K562 (cell line): ENCODE measurements at regions not wholly inside any gene's neighbourhood (a gene's known extent, or its start where the extent isn't known, plus 50 kb on each side); places are given as distances from the start of the nearest gene placed in this dataset.
"Not testable (repeated sequence)": the region's sequence is repeated elsewhere in the genome, so short reads cannot be mapped to it uniquely, and the experiment has no call there.

Experiments
- ATAC-seq: fragments of 200-7000 bp; cut with Tn5 transposase; 3 replicates; pipeline ENCODE4 v1.9.1; 2020; ENCODE audit warnings: moderate library complexity
- BruUV-seq: library from RNA; stranded (reverse); fragments of 400-500 nt; replicated peaks from 2 replicates; lab custom pipeline; 2021; lab: Mats Ljungman, UMichigan
- CTCF ChIA-PET: fragments of 300-600 bp; formaldehyde crosslinking; extraction: SDS; loops from one replicate; lab custom pipeline; 2021; ENCODE audit warnings: low intra/inter-chr PET ratio; lab: Yijun Ruan, JAX
- POLR2A ChIA-PET: fragments of 300-600, 350-650 bp; sonication (Branson Sonifier 250); formaldehyde crosslinking; extraction: SDS; loops from one replicate; lab custom pipeline; 2021; ENCODE audit warnings: antibody characterized with exemption, inconsistent platforms; lab: Yijun Ruan, JAX
- DNase-seq, 4 experiments: peaks; one replicate each; pipeline versions ENCODE4 v3.0.0 to v3.0.0-alpha.2; 2011 to 2018; ENCODE audit warnings: low spot score in 3 of 4, mixed read lengths in 3 of 4; ENCODE audit errors: extremely low read depth in 1 of 4
- FAIRE-seq: peaks from 2 replicates; lab custom pipeline; 2011; peaks lifted over from hg19 to GRCh38; lab: Jason Lieb, UNC
- H2AFZ ChIP-seq: 2 replicates; pipeline ENCODE4 v1.6.0; 2011; ENCODE audit warnings: low read depth, low read length, control low read depth, inconsistent platforms
- H3K27ac ChIP-seq: fragments of 200-600 bp; 3 replicates; pipeline ENCODE4 v1.8.0; 2011; ENCODE audit warnings: low read depth, mild to moderate bottlenecking, control low read depth, inconsistent platforms, low read length, moderate library complexity, mixed read lengths; ENCODE audit errors: extremely low read depth
- H3K27me3 ChIP-seq, 2 experiments: fragments of 300-600 bp in 1 of 2; 2 replicates in 1 of 2; 3 replicates in 1 of 2; pipeline versions ENCODE4 v1.6.0 to v1.8.0; 2011; ENCODE audit warnings: inconsistent platforms in 2 of 2, low read length in 2 of 2, mild to moderate bottlenecking in 1 of 2, mixed read lengths in 1 of 2, moderate library complexity in 1 of 2; ENCODE audit not compliant: control insufficient read depth in 2 of 2, insufficient read depth in 2 of 2
- H3K36me3 ChIP-seq: fragments of 300-600 bp; 3 replicates; pipeline ENCODE4 v1.8.0; 2011; ENCODE audit warnings: mild to moderate bottlenecking, low read length, inconsistent platforms; ENCODE audit not compliant: control insufficient read depth, insufficient read depth
- H3K4me1 ChIP-seq, 2 experiments: fragments of 200-600 bp in 1 of 2; replicated peaks in 1 of 2; 2 replicates in 1 of 2; 3 replicates in 1 of 2; pipeline versions ENCODE4 v1.5.1 to v1.8.0; 2011; ENCODE audit warnings: inconsistent platforms in 2 of 2, low read length in 2 of 2, mild to moderate bottlenecking in 1 of 2, mixed read lengths in 1 of 2, moderate library complexity in 1 of 2; ENCODE audit not compliant: control insufficient read depth in 2 of 2, insufficient read depth in 2 of 2
- H3K4me2 ChIP-seq: 2 replicates; pipeline ENCODE4 v1.6.1; 2011; ENCODE audit warnings: low read length, control low read depth, inconsistent platforms, mixed read lengths; ENCODE audit not compliant: insufficient read depth
- H3K4me3 ChIP-seq: fragments of 200-600 bp; sonication (generic), shearing (Covaris generic); 2 replicates; pipeline ENCODE4 v1.5.1; 2016; ENCODE audit warnings: control low read depth, inconsistent platforms
- H3K79me2 ChIP-seq: fragments of 200-600 bp; 3 replicates; pipeline ENCODE4 v1.8.0; 2011; ENCODE audit warnings: low read length, inconsistent platforms; ENCODE audit not compliant: control insufficient read depth, insufficient read depth
- H3K9ac ChIP-seq, 2 experiments: 2 replicates each; pipeline versions ENCODE4 v1.6.0 to v1.6.1; 2011; ENCODE audit warnings: low read depth in 2 of 2, low read length in 2 of 2, control low read depth in 1 of 2, inconsistent platforms in 1 of 2, mild to moderate bottlenecking in 1 of 2, mixed read lengths in 1 of 2; ENCODE audit not compliant: insufficient read depth in 1 of 2
- H3K9me1 ChIP-seq: one replicate; pipeline ENCODE4 v1.6.0; 2011; ENCODE audit warnings: inconsistent platforms, mild to moderate bottlenecking, low read length, moderate library complexity; ENCODE audit not compliant: control insufficient read depth, insufficient read depth
- H3K9me3 ChIP-seq: replicated peaks from 2 replicates; pipeline ENCODE4 v1.5.1; 2011; ENCODE audit warnings: low read depth, low read length, inconsistent platforms; ENCODE audit not compliant: control insufficient read depth, insufficient read depth
- H4K20me1 ChIP-seq: replicated peaks from 2 replicates; pipeline ENCODE4 v1.6.1; 2011; ENCODE audit warnings: low read length, inconsistent platforms, mixed read lengths; ENCODE audit not compliant: control insufficient read depth, insufficient read depth
- WGBS: fragments of 100-300 bp; shearing (Covaris generic); methylation state at CpG from one replicate; pipeline ENCODE4 v1.1.6; 2016; ENCODE audit warnings: low coverage, mixed read lengths; ENCODE audit not compliant: insufficient coverage; ENCODE audit errors: missing lambda C conversion rate; 5-methylcytosine and 5-hydroxymethylcytosine counted together
- in situ Hi-C: fragments of 300-500 bp; cut with MboI; formaldehyde crosslinking; loops from 4 replicates; pipeline ENCODE4 v1.15.0; 2018; ENCODE audit warnings: inconsistent platforms, mixed read lengths
- intact Hi-C: fragments of 100-400 bp; cut with micrococcal nuclease; formaldehyde crosslinking; loops from 2 replicates; pipeline ENCODE4 v1.14.2; 2022

DNA sequence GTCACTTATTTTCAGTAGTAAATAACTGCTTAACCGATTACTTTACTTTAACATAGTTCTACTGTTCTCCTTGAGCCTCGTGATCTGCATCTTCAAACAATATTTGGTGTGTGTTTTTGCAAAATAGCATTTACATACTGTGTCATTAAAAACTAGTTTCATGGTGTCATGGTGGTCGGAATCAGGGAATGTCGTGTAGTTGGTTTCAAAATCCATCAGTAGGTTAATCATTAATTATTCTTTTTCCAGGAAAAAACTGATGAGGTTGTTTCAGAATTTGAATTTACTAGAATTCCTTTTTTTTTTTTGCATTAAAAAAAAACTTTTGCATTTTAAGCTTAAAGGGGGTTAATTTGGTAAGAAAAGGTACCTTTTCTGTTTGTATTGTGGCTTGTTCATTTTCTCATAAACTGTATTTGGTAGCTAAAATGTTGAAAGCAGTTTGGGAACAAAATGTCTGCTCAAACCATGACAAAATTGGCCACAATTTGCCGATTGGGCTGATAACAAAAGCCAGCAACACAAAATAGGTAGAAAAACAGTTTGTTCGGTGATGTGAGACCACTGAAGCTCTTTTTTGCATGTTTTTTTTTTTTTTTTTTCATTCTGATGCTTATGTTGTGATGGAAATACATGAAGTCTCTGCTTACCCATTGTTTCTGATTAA lies 234.9 kb upstream of the PLGLB2 start:
- ATAC-seq, H3K27me3 ChIP-seq, H3K4me1 ChIP-seq, H3K9me1 ChIP-seq, BruUV-seq, DNase-seq, H2AFZ ChIP-seq, H3K36me3 ChIP-seq, H4K20me1 ChIP-seq, H3K4me2 ChIP-seq, H3K4me3 ChIP-seq, H3K9me3 ChIP-seq, CTCF ChIA-PET, in situ Hi-C loops, intact Hi-C loops, POLR2A ChIA-PET, H3K9ac ChIP-seq: not testable (repeated sequence)
- peak; percentile 63 for FAIRE-seq
- peaks cover 47% of the 10 kb centered on the region for H3K79me2 ChIP-seq
- 0 out of 3 replicates have a peak overlapping the region, but pooled peaks have one; percentile 61 for H3K27ac ChIP-seq
- WGBS = 0% methylated on average over 1 of the region's 6 CpGs

DNA sequence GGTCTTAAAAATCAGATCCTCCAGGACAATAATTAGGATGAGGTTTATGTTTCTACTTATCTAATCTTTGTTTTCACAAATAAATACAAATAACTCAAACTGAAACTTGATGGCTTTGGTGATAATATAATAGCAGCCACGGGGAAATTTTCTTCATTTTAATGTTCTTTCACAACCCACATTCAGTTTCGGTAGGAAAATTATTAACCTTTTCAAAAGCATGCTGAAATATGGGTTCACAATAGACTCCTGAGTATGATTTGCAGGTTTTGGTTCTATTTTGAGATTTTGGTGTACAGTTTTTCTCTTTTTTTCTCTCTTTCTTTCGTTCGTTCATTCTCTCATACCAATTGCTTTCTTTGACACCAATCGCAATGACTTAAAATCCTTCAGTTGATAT lies 233.9 kb upstream of the PLGLB2 start:
- in situ Hi-C loops, H4K20me1 ChIP-seq, BruUV-seq, H3K4me2 ChIP-seq, H3K27ac ChIP-seq, POLR2A ChIA-PET, CTCF ChIA-PET, H3K27me3 ChIP-seq, H2AFZ ChIP-seq, FAIRE-seq, H3K9ac ChIP-seq, H3K36me3 ChIP-seq, H3K4me3 ChIP-seq, intact Hi-C loops, H3K9me3 ChIP-seq, H3K4me1 ChIP-seq, H3K9me1 ChIP-seq, ATAC-seq, DNase-seq: not testable (repeated sequence)
- WGBS = 7% methylated on average over 1 of the region's 5 CpGs
- H3K79me2 ChIP-seq = peaks cover 47% of the 10 kb centered on the region

DNA sequence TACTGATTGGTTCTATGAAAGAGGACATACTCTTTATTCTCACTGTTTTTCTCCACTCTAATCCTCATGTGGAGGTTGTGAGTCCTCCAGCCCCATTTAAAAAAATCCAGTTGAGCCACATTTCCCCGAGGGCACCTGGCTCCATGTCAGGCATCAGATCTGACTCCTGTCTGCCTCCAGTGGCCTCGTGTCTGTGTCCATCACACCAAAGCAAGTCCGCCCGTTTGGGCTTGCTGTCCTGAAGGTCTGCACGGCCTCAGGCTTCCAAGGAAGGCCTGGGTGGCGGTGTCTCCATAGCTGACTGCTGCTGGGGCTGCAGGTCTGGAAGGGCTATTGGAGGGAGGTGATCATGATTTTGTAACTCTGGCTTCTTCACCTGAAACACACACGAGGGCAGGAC lies 233.4 kb upstream of the PLGLB2 start:
- peak; percentile 40 for ATAC-seq
- H3K4me3 ChIP-seq, POLR2A ChIA-PET, DNase-seq, H3K27ac ChIP-seq, H3K4me2 ChIP-seq, H3K9me3 ChIP-seq, in situ Hi-C loops, CTCF ChIA-PET, H4K20me1 ChIP-seq, H3K36me3 ChIP-seq, H3K27me3 ChIP-seq, H3K9ac ChIP-seq, H3K4me1 ChIP-seq, BruUV-seq, intact Hi-C loops, H3K9me1 ChIP-seq, H2AFZ ChIP-seq: not testable (repeated sequence)
- WGBS = no CpG with 5 or more reads among the region's 7 CpGs
- peaks cover 46% of the 10 kb centered on the region for H3K79me2 ChIP-seq
- peak; percentile 35 for FAIRE-seq

DNA sequence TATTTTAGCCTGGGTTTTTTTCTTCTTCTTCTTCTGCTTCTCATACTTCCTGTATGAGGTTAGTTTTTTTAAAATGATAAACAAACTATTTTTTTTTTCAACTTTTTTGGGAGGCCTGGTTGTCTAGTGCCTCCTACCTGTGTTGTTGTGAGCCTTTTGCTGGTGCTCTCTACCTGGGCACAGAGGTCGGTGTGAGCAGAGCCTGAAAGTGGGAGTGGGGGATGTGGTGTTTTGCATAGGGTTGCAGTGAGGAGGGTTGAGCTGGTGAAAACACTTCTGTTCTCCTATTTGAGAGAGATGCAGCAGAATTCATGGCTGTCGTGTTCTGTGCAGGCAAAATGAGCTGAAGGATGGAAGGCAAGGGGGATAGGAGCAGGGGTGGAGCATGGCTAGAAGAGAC lies 232.7 kb upstream of the PLGLB2 start:
- H3K27me3 ChIP-seq, H3K9ac ChIP-seq, FAIRE-seq, DNase-seq, H3K4me1 ChIP-seq, H4K20me1 ChIP-seq, H3K9me1 ChIP-seq, H3K4me3 ChIP-seq, H2AFZ ChIP-seq, H3K9me3 ChIP-seq, H3K36me3 ChIP-seq, CTCF ChIA-PET, intact Hi-C loops, H3K27ac ChIP-seq, H3K4me2 ChIP-seq, in situ Hi-C loops, POLR2A ChIA-PET, BruUV-seq: not testable (repeated sequence)
- ATAC-seq = peak; percentile 9
- peaks cover 49% of the 10 kb centered on the region for H3K79me2 ChIP-seq
- 26% methylated on average over 2 of the region's 2 CpGs for WGBS
